HG02884 (cell line): ENCODE measurements at regions not wholly inside any gene's neighbourhood (a gene's known extent, or its start where the extent isn't known, plus 50 kb on each side); places are given as distances from the start of the nearest gene placed in this dataset.
A peak's percentile ranks its signal among the peaks of the same experiment; 100 is the strongest.

ENCODE experiments used
- ATAC-seq: cut with Tn5 transposase; IDR thresholded peaks from one replicate; pipeline ENCODE4 v1.9.1; 2021; ENCODE audit warnings: mild to moderate bottlenecking, moderate library complexity; ENCODE audit not compliant: unreplicated experiment

- no peak for ATAC-seq
These were observed 278.5 kb upstream of the MARCKS start for GRCh38 chr6:113578691-113579090.

DNA sequence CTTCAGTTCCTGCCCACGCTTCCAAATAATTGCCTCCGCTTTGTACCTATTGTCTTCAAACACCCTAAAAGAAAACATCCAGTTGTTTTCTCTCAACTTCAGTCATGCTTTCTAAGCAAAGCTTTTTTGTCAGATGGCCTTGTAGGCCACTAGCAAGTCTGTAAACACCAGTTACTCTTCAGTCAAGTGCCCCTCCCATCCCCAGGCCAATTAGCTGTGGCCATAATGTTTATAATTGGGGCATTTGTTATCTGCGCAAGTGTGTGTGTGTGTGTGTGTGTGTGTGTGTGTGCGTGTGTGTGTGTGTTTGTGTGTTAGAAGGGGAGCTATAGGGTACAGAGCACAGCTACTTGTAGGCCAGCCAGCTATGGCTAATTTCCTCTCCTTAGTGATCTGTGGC, 272.4 kb upstream of the MARCKS start:
- no peak for ATAC-seq

GRCh38 chr6:113585246-113585645, 271.9 kb upstream of the MARCKS start:
- no peak for ATAC-seq

GRCh38 chr6:113586413-113587077, 270.6 kb upstream of the MARCKS start:
- no peak for ATAC-seq

DNA sequence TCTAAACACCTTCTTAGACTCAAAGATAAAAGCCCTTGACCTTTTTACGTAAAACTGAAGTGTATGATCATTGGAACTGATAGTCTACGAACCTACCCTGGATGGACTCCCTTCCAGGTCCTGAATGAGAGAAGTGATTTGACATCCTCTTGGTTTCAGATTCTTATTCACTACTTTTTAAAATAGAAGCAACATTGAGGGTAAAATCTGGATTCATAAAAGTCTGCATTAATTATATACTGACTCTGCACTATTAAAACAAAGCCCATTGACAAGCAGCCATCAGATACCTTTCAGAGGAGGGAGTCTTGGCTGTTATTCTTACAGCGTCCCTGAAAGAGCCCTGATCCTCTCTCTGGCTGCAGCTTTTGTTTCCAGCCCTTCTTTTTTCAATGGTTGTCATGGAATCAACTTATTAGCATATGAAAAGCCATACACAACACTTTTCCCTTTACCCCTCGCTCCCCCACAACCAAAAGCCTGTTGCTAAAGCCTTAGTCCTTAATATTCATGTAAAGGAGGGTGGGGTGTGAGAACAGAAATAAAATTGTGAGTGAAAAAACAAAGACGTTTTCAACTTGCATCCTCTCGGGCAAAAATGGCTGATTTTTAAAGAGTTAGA, 270.0 kb upstream of the MARCKS start:
- no peak for ATAC-seq

GRCh38 chr6:113588646-113589045, 268.5 kb upstream of the MARCKS start:
- no peak for ATAC-seq

GRCh38 chr6:113591896-113592827, 265.0 kb upstream of the MARCKS start:
- ATAC-seq = peak; percentile 60

GRCh38 chr6:113594726-113595125, 262.4 kb upstream of the MARCKS start:
- ATAC-seq = no peak

- no peak for ATAC-seq
These were observed 261.2 kb upstream of the MARCKS start for GRCh38 chr6:113595911-113596376.

DNA sequence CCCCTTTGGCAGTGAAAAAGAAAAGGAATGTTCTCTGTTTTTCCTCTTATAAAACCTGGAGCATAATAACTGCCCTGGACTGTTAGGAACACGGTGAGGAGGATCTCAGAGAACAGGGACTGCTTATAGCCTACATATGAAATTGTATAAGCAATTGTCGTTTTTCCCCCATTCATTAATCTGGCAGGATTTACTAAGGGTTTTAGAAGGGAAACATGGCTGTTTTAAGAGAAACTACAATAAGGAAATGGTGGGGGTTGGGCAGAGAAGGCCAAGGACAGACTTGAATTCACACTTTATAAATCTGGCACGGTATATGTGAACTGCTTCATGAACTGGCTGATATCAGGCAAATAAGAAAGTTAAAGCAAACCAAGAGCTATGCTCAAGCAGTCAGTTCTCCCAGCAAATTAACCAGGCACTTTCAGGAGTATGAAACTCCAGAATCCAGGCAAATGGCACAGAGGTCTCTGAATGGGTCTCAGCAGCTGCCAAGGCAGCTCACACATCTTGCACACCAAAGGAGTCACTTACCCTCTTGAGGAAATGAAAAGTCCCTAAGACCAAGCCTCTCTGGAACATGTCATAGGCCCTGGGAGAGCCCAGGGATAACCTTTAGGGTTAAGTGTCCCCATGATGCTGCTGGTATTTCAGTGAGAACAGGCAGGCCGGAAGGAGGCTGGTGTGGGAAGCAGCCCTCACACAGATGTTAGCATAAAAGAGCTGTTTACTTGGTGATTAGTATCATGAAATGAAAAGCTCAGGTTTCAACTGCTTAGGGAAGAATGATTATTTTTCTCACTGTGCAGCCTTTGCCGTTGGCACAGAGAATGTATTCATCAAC, 260.5 kb upstream of the MARCKS start:
- no peak for ATAC-seq

GRCh38 chr6:113597231-113597583, 259.9 kb upstream of the MARCKS start:
- ATAC-seq = no peak

GRCh38 chr6:113598786-113599185, 258.4 kb upstream of the MARCKS start:
- no peak for ATAC-seq

GRCh38 chr6:113599444-113599843, 257.7 kb upstream of the MARCKS start:
- no peak for ATAC-seq

DNA sequence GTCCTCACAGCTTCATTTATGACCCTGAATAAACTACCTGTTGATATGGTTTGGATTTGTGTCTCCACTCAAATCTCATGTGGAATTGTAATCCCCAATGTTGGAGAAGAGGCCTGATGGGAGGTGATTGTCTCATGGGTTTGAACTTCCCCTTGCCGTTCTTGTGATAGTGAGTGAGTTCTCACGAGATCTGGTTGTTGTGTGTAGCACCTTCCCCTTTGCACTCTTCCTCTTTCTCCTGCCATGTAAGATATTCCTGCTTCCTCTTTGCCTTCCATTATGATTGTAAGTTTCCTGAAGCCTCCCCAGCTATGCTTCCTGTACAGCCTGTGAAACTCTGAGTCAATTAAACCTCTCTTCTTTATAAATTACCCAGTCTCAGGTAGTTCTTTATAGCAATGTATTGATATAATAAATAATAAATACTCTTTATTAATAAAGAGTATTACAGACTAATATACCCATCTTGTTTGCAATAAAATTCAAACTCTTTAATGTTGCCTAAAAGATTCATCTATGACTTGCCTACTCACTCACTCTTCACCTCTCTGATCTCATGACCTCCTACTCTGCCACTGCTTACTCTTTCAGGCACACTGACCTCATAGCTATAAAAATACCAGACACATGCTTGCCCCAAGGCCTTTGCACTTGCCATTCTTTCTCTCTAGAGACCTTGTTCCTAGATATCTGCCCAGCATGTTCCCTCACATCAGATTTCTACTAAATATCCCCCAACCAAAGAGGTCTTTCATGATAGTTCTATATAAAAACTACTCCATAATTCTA, 256.4 kb upstream of the MARCKS start:
- no peak for ATAC-seq

DNA sequence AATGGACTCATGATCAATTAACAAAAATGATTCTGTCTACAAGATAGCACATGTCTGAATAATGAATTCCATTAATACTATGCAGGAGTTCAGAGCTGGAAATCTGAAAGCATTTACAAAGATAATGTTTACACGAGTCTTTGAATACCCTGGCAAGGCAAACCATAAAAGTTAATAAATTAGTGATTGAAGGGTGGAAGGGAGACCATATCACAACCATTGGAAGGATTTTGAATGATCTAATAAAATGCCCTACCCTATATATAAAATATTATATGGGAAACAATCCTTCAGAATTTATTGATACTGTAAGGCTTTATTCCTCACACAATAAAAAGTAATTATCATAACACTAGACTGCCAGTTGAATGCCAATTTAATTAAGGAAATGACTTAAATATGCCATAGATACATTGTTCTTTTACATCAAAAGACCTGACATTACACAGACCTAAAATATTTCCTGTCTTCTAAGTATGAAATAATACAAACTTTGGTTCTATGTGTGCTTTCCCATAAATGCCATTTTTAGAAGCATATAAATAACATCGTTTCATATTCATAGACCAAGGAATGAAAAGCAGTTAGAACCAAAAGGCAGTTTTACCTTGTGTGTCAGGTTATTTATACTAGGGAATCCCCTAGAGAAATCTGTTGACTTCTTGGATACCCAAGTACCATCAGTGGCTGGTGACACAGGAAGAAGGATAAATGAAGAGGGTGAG, 249.2 kb upstream of the MARCKS start:
- ATAC-seq = no peak

- ATAC-seq = no peak
These were observed 246.7 kb upstream of the MARCKS start for GRCh38 chr6:113610377-113610988.

DNA sequence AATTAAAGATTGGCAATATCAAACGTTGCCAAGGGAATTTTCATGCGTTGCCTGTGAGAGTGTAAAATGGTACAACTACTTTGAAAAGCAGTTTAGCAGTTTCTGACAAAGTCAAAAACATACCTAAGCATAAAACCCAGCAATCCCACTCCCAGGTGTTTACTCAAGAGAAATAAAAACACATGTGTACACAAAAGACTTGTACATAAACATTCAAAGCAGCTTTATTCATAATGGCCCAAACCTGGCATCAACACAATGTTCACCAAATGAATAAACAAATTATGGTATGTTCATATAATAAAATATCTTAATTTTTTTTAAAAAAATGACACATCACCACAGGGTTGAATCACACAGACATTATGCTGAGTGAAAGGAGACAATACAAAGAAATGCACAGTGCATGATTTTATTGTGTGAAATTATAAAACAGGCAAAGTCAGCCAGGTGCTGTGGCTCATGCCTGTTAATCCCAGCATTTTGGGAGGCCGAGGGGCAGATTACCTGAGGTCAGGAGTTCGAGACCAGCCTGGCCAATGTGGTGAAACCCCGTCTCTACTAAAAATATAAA, 240.4 kb upstream of the MARCKS start:
- no peak for ATAC-seq

DNA sequence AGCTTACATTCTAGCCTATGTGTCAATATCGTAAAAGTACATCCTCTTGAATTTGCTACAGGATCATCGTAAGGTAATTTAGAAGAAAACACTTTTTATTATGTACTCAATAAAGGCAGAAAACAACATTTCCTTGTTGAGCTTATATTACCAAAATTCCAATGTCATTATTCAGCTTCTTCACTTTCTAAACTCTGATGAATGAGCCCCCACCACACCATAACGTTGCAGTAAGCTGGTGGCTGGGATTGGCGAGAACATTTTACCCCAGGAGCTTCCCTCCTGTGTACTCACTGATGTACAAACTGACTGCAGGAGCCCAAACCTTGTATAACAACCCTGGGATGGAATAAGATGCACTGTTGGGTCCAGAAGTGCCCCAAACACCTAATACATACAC, 238.1 kb upstream of the MARCKS start:
- no peak for ATAC-seq

GRCh38 chr6:113620386-113620785, 236.8 kb upstream of the MARCKS start:
- ATAC-seq = no peak
